DND-41 (cell line): ENCODE measurements at regions not wholly inside any gene's neighbourhood (a gene's known extent, or its start where the extent isn't known, plus 50 kb on each side); places are given as distances from the start of the nearest gene placed in this dataset.

ENCODE experiments used
- ATAC-seq: fragments of 200-7000 bp; cut with Tn5 transposase; 3 replicates; pipeline ENCODE4 v1.9.1; 2021; ENCODE audit warnings: low read depth; ENCODE audit not compliant: insufficient read depth
- DNase-seq: peaks from one replicate; pipeline ENCODE4 v3.0.0-alpha.2; 2020
- H2AFZ ChIP-seq: 2 replicates; pipeline ENCODE4 v1.6.0; 2012; ENCODE audit warnings: low read depth, low read length
- H3K27ac ChIP-seq: 2 replicates; pipeline ENCODE4 v1.5.1; 2012; ENCODE audit warnings: low read length, inconsistent platforms
- H3K27me3 ChIP-seq: fragments of 200-600 bp; sonication (generic); 2 replicates; pipeline ENCODE4 v1.6.0; 2012; ENCODE audit warnings: low read length, mild to moderate bottlenecking, inconsistent platforms; ENCODE audit not compliant: insufficient read depth, poor library complexity
- H3K36me3 ChIP-seq: 2 replicates; pipeline ENCODE4 v1.5.1; 2012; ENCODE audit warnings: low read length, inconsistent platforms; ENCODE audit not compliant: insufficient read depth
- H3K4me1 ChIP-seq: 2 replicates; pipeline ENCODE4 v1.5.1; 2012; ENCODE audit warnings: mild to moderate bottlenecking, low read length; ENCODE audit not compliant: insufficient read depth
- H3K4me2 ChIP-seq: 2 replicates; pipeline ENCODE4 v1.6.0; 2012; ENCODE audit warnings: mild to moderate bottlenecking, moderate library complexity, low read length, inconsistent platforms; ENCODE audit not compliant: insufficient read depth
- H3K4me3 ChIP-seq, 2 experiments: fragments of 200-600 bp in 1 of 2; shearing (Covaris generic) in 1 of 2; 2 replicates each; pipeline ENCODE4 v1.5.1; 2012 to 2016; ENCODE audit warnings: inconsistent platforms in 2 of 2, low read length in 2 of 2, mild to moderate bottlenecking in 2 of 2, low read depth in 1 of 2, moderate library complexity in 1 of 2
- H3K79me2 ChIP-seq: 2 replicates; pipeline ENCODE4 v1.6.0; 2012; ENCODE audit warnings: low read length, inconsistent platforms; ENCODE audit not compliant: insufficient read depth
- H3K9ac ChIP-seq: 2 replicates; pipeline ENCODE4 v1.6.0; 2012; ENCODE audit warnings: low read depth, mild to moderate bottlenecking, inconsistent platforms, low read length, moderate library complexity
- H3K9me3 ChIP-seq: 2 replicates; pipeline ENCODE4 v1.5.1; 2012; ENCODE audit warnings: low read length, moderate library complexity, mild to moderate bottlenecking, inconsistent platforms; ENCODE audit not compliant: insufficient read depth, severe bottlenecking
- H4K20me1 ChIP-seq: 2 replicates; pipeline ENCODE4 v1.6.0; 2012; ENCODE audit warnings: low read length; ENCODE audit not compliant: insufficient read depth
- EZH2 ChIP-seq: IDR thresholded peaks from 3 replicates; pipeline ENCODE4 v1.6.1; 2012; ENCODE audit warnings: borderline replicate concordance, low read depth, mild to moderate bottlenecking, moderate library complexity, low read length, inconsistent platforms; ENCODE audit not compliant: severe bottlenecking
- TF ChIP-seq, protein P1 (sequence below): IDR thresholded peaks from 2 replicates; pipeline ENCODE4 v1.5.1; 2012; ENCODE audit warnings: borderline replicate concordance, low read length, moderate library complexity, mild to moderate bottlenecking; ENCODE audit not compliant: poor library complexity, severe bottlenecking; ENCODE audit errors: extremely low read depth

- Histone ChIP-seq H3K4me3 (no peak overlapping the region), H3K27ac (no peak overlapping the region), H3K27me3 (peaks cover 2% of the 10 kb centered on the region), H3K79me2 (no peaks in the 10 kb centered on the region), H2AFZ (no peak overlapping the region), H3K4me1 (no peaks in the 10 kb centered on the region), H4K20me1 (no peaks in the 10 kb centered on the region), H3K36me3 (no peaks in the 10 kb centered on the region), H3K9ac (no peak overlapping the region), H3K4me2 (no peak overlapping the region), H3K9me3 (no peaks in the 10 kb centered on the region)
- ATAC-seq (no peak), DNase-seq (no peak)
- TF ChIP-seq, protein P1, sequence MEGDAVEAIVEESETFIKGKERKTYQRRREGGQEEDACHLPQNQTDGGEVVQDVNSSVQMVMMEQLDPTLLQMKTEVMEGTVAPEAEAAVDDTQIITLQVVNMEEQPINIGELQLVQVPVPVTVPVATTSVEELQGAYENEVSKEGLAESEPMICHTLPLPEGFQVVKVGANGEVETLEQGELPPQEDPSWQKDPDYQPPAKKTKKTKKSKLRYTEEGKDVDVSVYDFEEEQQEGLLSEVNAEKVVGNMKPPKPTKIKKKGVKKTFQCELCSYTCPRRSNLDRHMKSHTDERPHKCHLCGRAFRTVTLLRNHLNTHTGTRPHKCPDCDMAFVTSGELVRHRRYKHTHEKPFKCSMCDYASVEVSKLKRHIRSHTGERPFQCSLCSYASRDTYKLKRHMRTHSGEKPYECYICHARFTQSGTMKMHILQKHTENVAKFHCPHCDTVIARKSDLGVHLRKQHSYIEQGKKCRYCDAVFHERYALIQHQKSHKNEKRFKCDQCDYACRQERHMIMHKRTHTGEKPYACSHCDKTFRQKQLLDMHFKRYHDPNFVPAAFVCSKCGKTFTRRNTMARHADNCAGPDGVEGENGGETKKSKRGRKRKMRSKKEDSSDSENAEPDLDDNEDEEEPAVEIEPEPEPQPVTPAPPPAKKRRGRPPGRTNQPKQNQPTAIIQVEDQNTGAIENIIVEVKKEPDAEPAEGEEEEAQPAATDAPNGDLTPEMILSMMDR = no peak
- no peak for TF ChIP-seq EZH2
Measured at GRCh38 chr5:54825005-54825404, 160.4 kb downstream of the ESM1 start.

GRCh38 chr5:54823006-54823405, 162.4 kb downstream of the ESM1 start:
- H3K36me3 ChIP-seq = no peaks in the 10 kb centered on the region
- no peaks in the 10 kb centered on the region for H3K9me3 ChIP-seq
- no peak overlapping the region for H3K4me3 ChIP-seq
- H4K20me1 ChIP-seq = no peaks in the 10 kb centered on the region
- H3K4me2 ChIP-seq = no peak overlapping the region
- no peaks in the 10 kb centered on the region for H3K27me3 ChIP-seq
- no peaks in the 10 kb centered on the region for H3K4me1 ChIP-seq
- H3K27ac ChIP-seq = no peak overlapping the region
- no peak overlapping the region for H2AFZ ChIP-seq
- ATAC-seq (no peak), DNase-seq (no peak)
- no peak overlapping the region for H3K9ac ChIP-seq
- TF ChIP-seq, protein P1 = no peak
- no peak for TF ChIP-seq EZH2
- no peaks in the 10 kb centered on the region for H3K79me2 ChIP-seq

- Histone ChIP-seq H3K4me2 (no peak overlapping the region), H3K4me1 (no peaks in the 10 kb centered on the region), H3K79me2 (no peaks in the 10 kb centered on the region), H3K9me3 (no peaks in the 10 kb centered on the region), H3K27me3 (no peaks in the 10 kb centered on the region), H4K20me1 (no peaks in the 10 kb centered on the region), H3K9ac (no peak overlapping the region), H3K4me3 (no peak overlapping the region), H3K27ac (no peak overlapping the region), H3K36me3 (no peaks in the 10 kb centered on the region), H2AFZ (no peak overlapping the region)
- DNase-seq (no peak), ATAC-seq (no peak)
- TF ChIP-seq, protein P1 = no peak
- TF ChIP-seq EZH2 = no peak
Measured at GRCh38 chr5:54822324-54822687, 163.1 kb downstream of the ESM1 start.
